Activated CD8-positive, alpha-beta T cell treated with anti-CD3 and anti-CD28 coated beads for 36 hours (primary cell): ENCODE measurements at regions not wholly inside any gene's neighbourhood (a gene's known extent, or its start where the extent isn't known, plus 50 kb on each side); places are given as distances from the start of the nearest gene placed in this dataset.
"Not testable (repeated sequence)": the region's sequence is repeated elsewhere in the genome, so short reads cannot be mapped to it uniquely, and the experiment has no call there.

Source experiments
- ATAC-seq: fragments of 200-7000 bp; cut with Tn5 transposase; one replicate; pipeline ENCODE4 v1.10.0; 2021; ENCODE audit warnings: mild to moderate bottlenecking, moderate library complexity
- CTCF ChIA-PET: fragments of 350-600 bp; sonication (Branson Sonifier 250); formaldehyde crosslinking; loops from one replicate; lab custom pipeline; 2021; ENCODE audit warnings: antibody characterized with exemption; lab: Charles Lee
- POLR2A ChIA-PET: fragments of 350-600 bp; sonication (Branson Sonifier 250); formaldehyde crosslinking; loops from one replicate; lab custom pipeline; 2021; ENCODE audit warnings: antibody characterized with exemption; lab: Charles Lee
- DNase-seq: peaks from one replicate; pipeline ENCODE4 v3.0.0-alpha.2; 2020
- H3K27ac Mint-ChIP-seq: one replicate; pipeline ENCODE4 v1.8.0; 2021; ENCODE audit warnings: mild to moderate bottlenecking, mixed read lengths
- H3K27me3 Mint-ChIP-seq: one replicate; pipeline ENCODE4 v1.8.0; 2021; ENCODE audit warnings: mixed read lengths
- H3K36me3 Mint-ChIP-seq: one replicate; pipeline ENCODE4 v1.8.0; 2021; ENCODE audit warnings: low read depth, mixed read lengths
- H3K4me1 Mint-ChIP-seq: one replicate; pipeline ENCODE4 v1.8.0; 2021; ENCODE audit warnings: low read depth, mixed read lengths
- H3K4me3 Mint-ChIP-seq: one replicate; pipeline ENCODE4 v1.8.0; 2021; ENCODE audit warnings: mild to moderate bottlenecking, moderate library complexity, mixed read lengths
- H3K9me3 Mint-ChIP-seq: one replicate; pipeline ENCODE4 v1.8.0; 2021; ENCODE audit warnings: mixed read lengths
- intact Hi-C: fragments of 100-400 bp; cut with micrococcal nuclease; formaldehyde crosslinking; loops from one replicate; pipeline ENCODE4 v1.10.0; 2022

GRCh38 chr7:65647153-65647964, 225.5 kb upstream of the VKORC1L1 start:
- H3K36me3 Mint-ChIP-seq, H3K27ac Mint-ChIP-seq, H3K9me3 Mint-ChIP-seq, H3K4me1 Mint-ChIP-seq, POLR2A ChIA-PET, intact Hi-C loops, DNase-seq, ATAC-seq, CTCF ChIA-PET, H3K27me3 Mint-ChIP-seq, H3K4me3 Mint-ChIP-seq: not testable (repeated sequence)

- POLR2A ChIA-PET, H3K4me3 Mint-ChIP-seq, H3K4me1 Mint-ChIP-seq, H3K9me3 Mint-ChIP-seq, ATAC-seq, H3K27ac Mint-ChIP-seq, H3K36me3 Mint-ChIP-seq, intact Hi-C loops, H3K27me3 Mint-ChIP-seq, DNase-seq, CTCF ChIA-PET: not testable (repeated sequence)
Observed at GRCh38 chr7:65651174-65651573, 221.7 kb upstream of the VKORC1L1 start.

GRCh38 chr7:65651826-65652592, 220.9 kb upstream of the VKORC1L1 start:
- H3K4me3 Mint-ChIP-seq = peak overlapping the region; percentile 25
- H3K4me1 Mint-ChIP-seq, DNase-seq, intact Hi-C loops, H3K27me3 Mint-ChIP-seq, POLR2A ChIA-PET, H3K36me3 Mint-ChIP-seq, H3K9me3 Mint-ChIP-seq, CTCF ChIA-PET, ATAC-seq, H3K27ac Mint-ChIP-seq: not testable (repeated sequence)

- H3K27ac Mint-ChIP-seq, CTCF ChIA-PET, DNase-seq, intact Hi-C loops, ATAC-seq, H3K4me1 Mint-ChIP-seq, H3K9me3 Mint-ChIP-seq, H3K36me3 Mint-ChIP-seq, H3K4me3 Mint-ChIP-seq, POLR2A ChIA-PET, H3K27me3 Mint-ChIP-seq: not testable (repeated sequence)
Observed at GRCh38 chr7:65652669-65653068, 220.2 kb upstream of the VKORC1L1 start.

- not testable (repeated sequence) for DNase-seq
Observed at GRCh38 chr7:65656494-65657188, 216.2 kb upstream of the VKORC1L1 start.

GRCh38 chr7:65683362-65683761, 189.5 kb upstream of the VKORC1L1 start:
- H3K27me3 Mint-ChIP-seq, CTCF ChIA-PET, ATAC-seq, DNase-seq, H3K9me3 Mint-ChIP-seq, intact Hi-C loops, H3K4me1 Mint-ChIP-seq, POLR2A ChIA-PET, H3K36me3 Mint-ChIP-seq, H3K4me3 Mint-ChIP-seq, H3K27ac Mint-ChIP-seq: not testable (repeated sequence)

More at GRCh38 chr7:65656494-65657188, 216.2 kb upstream of the VKORC1L1 start:
- POLR2A ChIA-PET, H3K27ac Mint-ChIP-seq, CTCF ChIA-PET, H3K9me3 Mint-ChIP-seq, H3K36me3 Mint-ChIP-seq, H3K27me3 Mint-ChIP-seq, intact Hi-C loops, ATAC-seq, H3K4me3 Mint-ChIP-seq, H3K4me1 Mint-ChIP-seq: not testable (repeated sequence)

- POLR2A ChIA-PET, H3K9me3 Mint-ChIP-seq, H3K27me3 Mint-ChIP-seq, CTCF ChIA-PET, H3K27ac Mint-ChIP-seq, ATAC-seq, DNase-seq, H3K4me1 Mint-ChIP-seq, H3K4me3 Mint-ChIP-seq, H3K36me3 Mint-ChIP-seq, intact Hi-C loops: not testable (repeated sequence)
Observed at GRCh38 chr7:65699026-65699714, 173.7 kb upstream of the VKORC1L1 start.

GRCh38 chr7:65699715-65700356, 173.0 kb upstream of the VKORC1L1 start:
- ATAC-seq, POLR2A ChIA-PET, intact Hi-C loops, H3K27me3 Mint-ChIP-seq, CTCF ChIA-PET, H3K4me3 Mint-ChIP-seq, DNase-seq, H3K9me3 Mint-ChIP-seq, H3K36me3 Mint-ChIP-seq, H3K27ac Mint-ChIP-seq, H3K4me1 Mint-ChIP-seq: not testable (repeated sequence)

GRCh38 chr7:65719123-65719798, 153.6 kb upstream of the VKORC1L1 start:
- intact Hi-C loops, H3K27me3 Mint-ChIP-seq, ATAC-seq: not testable (repeated sequence)

More at GRCh38 chr7:65719123-65719798, 153.6 kb upstream of the VKORC1L1 start:
- DNase-seq, POLR2A ChIA-PET, H3K9me3 Mint-ChIP-seq, H3K4me3 Mint-ChIP-seq, H3K36me3 Mint-ChIP-seq, CTCF ChIA-PET, H3K4me1 Mint-ChIP-seq, H3K27ac Mint-ChIP-seq: not testable (repeated sequence)
